Upper lobe of right lung (tissue), 1 donor: ENCODE measurements at regions not wholly inside any gene's neighbourhood (a gene's known extent, or its start where the extent isn't known, plus 50 kb on each side); places are given as distances from the start of the nearest gene placed in this dataset.

Source experiments
- ATAC-seq: fragments of 200-7000 bp; cut with Tn5 transposase; one replicate; pipeline ENCODE4 v1.9.1; 2020; ENCODE audit warnings: mild to moderate bottlenecking, moderate library complexity
- DNase-seq: peaks from one replicate; pipeline ENCODE4 v3.0.0-alpha.2; 2020
- H3K27ac ChIP-seq: fragments of 200-600 bp; one replicate; pipeline ENCODE4 v1.8.0; 2022
- H3K27me3 ChIP-seq: fragments of 200-600 bp; one replicate; pipeline ENCODE4 v1.8.0; 2022; ENCODE audit warnings: mild to moderate bottlenecking
- H3K36me3 ChIP-seq: fragments of 200-600 bp; one replicate; pipeline ENCODE4 v1.8.0; 2022
- H3K4me1 ChIP-seq: fragments of 200-600 bp; one replicate; pipeline ENCODE4 v1.8.0; 2022
- H3K4me3 ChIP-seq: fragments of 200-600 bp; one replicate; pipeline ENCODE4 v1.8.0; 2022; ENCODE audit warnings: mild to moderate bottlenecking
- H3K9me3 ChIP-seq: fragments of 200-600 bp; one replicate; pipeline ENCODE4 v1.8.0; 2022
- CTCF ChIP-seq: fragments of 200-600 bp; IDR thresholded peaks from one replicate; pipeline ENCODE4 v1.8.0; 2022; ENCODE audit warnings: antibody characterized with exemption
- intact Hi-C: fragments of 100-400 bp; cut with DNase I; formaldehyde crosslinking; loops from one replicate; pipeline ENCODE4 v1.11.0; 2022
- donor health status: DM: no; HTN: yes; CAD: no; lungs with severe emphysema.

GRCh38 chr4:122047456-122048425 is 95.9 kb upstream of the TRPC3 start:
- Histone ChIP-seq H3K27ac (no peak overlapping the region), H3K4me1 (no peaks in the 10 kb centered on the region), H3K27me3 (no peaks in the 10 kb centered on the region), H3K4me3 (no peak overlapping the region), H3K9me3 (no peaks in the 10 kb centered on the region), H3K36me3 (no peaks in the 10 kb centered on the region)
- ATAC-seq (peak; percentile 25), DNase-seq (no peak)
- no peak for TF ChIP-seq CTCF
- intact Hi-C loops = no loop called here

GRCh38 chr4:122046255-122046654 is 94.4 kb upstream of the TRPC3 start:
- intact Hi-C loops = no loop called here
- DNase-seq (no peak), ATAC-seq (no peak)
- no peaks in the 10 kb centered on the region for H3K4me1 ChIP-seq
- no peak overlapping the region for H3K4me3 ChIP-seq
- TF ChIP-seq CTCF = no peak
- no peaks in the 10 kb centered on the region for H3K36me3 ChIP-seq
- H3K27ac ChIP-seq = no peak overlapping the region
- no peaks in the 10 kb centered on the region for H3K9me3 ChIP-seq
- H3K27me3 ChIP-seq = no peaks in the 10 kb centered on the region

DNA sequence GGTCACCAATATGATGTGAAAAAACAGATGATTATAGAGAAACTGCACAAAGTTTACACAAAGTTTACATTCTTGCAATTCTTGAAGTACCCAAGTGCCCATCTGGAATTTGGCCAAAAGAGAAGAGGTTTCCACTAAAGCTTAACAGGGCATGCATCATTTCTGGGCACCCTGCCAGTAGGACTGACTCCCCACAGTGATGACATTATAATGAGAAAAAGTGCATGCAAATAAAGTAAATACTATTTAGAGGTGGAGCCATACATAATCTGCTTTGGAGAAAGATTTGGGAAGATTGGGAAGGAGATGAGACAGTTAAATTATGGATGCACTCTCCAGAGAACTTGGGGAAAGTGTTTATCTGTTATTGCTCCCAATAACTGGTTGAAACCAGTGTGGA is 93.7 kb upstream of the TRPC3 start:
- H3K4me1 ChIP-seq = no peaks in the 10 kb centered on the region
- no peak for TF ChIP-seq CTCF
- H3K27me3 ChIP-seq = no peaks in the 10 kb centered on the region
- DNase-seq (peak; percentile 70), ATAC-seq (peak; percentile 59)
- H3K4me3 ChIP-seq = no peak overlapping the region
- no peaks in the 10 kb centered on the region for H3K9me3 ChIP-seq
- no peak overlapping the region for H3K27ac ChIP-seq
- intact Hi-C loops = no loop called here
- no peaks in the 10 kb centered on the region for H3K36me3 ChIP-seq

DNA sequence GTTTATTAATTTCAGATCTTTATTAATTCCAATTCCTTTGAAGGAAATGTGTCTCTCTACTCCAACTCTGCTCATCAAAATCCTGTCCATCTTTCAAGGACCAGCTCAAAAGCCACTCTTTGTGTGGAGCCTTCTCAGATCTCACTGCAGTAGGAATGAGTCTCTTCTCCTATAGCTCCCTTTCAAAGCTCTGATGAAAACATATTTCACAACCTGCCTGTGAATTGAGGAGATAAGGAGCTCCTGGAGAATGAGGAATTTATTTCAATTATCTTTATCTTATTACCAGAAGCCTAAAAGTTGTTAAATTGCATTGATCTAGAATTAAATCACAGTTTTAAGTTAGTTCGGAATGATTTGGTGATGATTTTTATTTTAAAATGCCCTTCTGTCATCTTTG is 92.6 kb upstream of the TRPC3 start:
- no peak for DNase-seq
- Histone ChIP-seq H3K4me1 (no peaks in the 10 kb centered on the region), H3K4me3 (no peak overlapping the region), H3K27me3 (no peaks in the 10 kb centered on the region), H3K27ac (no peak overlapping the region), H3K36me3 (no peaks in the 10 kb centered on the region), H3K9me3 (no peaks in the 10 kb centered on the region)
- no peak for ATAC-seq
- no peak for TF ChIP-seq CTCF
- intact Hi-C loops = no loop called here

- intact Hi-C loops = no loop called here
- no peak overlapping the region for H3K27ac ChIP-seq
- H3K27me3 ChIP-seq = no peaks in the 10 kb centered on the region
- ATAC-seq (peak; percentile 85), DNase-seq (no peak)
- no peak overlapping the region for H3K4me3 ChIP-seq
- H3K9me3 ChIP-seq = no peaks in the 10 kb centered on the region
- H3K36me3 ChIP-seq = no peaks in the 10 kb centered on the region
- no peaks in the 10 kb centered on the region for H3K4me1 ChIP-seq
- no peak for TF ChIP-seq CTCF
Observed at GRCh38 chr4:122041312-122041711, 89.5 kb upstream of the TRPC3 start.
